ENCODE measurements at regions not wholly inside any gene's neighbourhood (a gene's known extent, or its start where the extent isn't known, plus 50 kb on each side); places are given as distances from the start of the nearest gene placed in this dataset.

- Histone ChIP-seq H3K4me3 (no peak overlapping the region), H3K36me3 (no peaks in the 10 kb centered on the region), H3K27me3 (no peaks in the 10 kb centered on the region), H3K9me3 (no peaks in the 10 kb centered on the region), H3K27ac (no peak overlapping the region), H3K4me1 (no peaks in the 10 kb centered on the region)
- TF ChIP-seq CTCF (IDR thresholded peaks at IDR 0.05) = no peak
- no peak for DNase-seq (ENCODE audit: low spot score)
Observed at GRCh38 chr12:90166012-90166411, 457.4 kb upstream of the ATP2B1 start.

- Histone ChIP-seq H3K27ac (no peak overlapping the region), H3K27me3 (no peaks in the 10 kb centered on the region), H3K4me1 (no peaks in the 10 kb centered on the region), H3K9me3 (no peaks in the 10 kb centered on the region), H3K36me3 (no peaks in the 10 kb centered on the region), H3K4me3 (no peak overlapping the region)
- no peak for TF ChIP-seq CTCF (IDR thresholded peaks at IDR 0.05)
- no peak for DNase-seq (ENCODE audit: low spot score)
Observed at GRCh38 chr12:90163975-90164374, 455.3 kb upstream of the ATP2B1 start.

GRCh38 chr12:90153827-90154226 is 445.2 kb upstream of the ATP2B1 start:
- DNase-seq (ENCODE audit: low spot score) = no peak
- Histone ChIP-seq H3K27ac (no peak overlapping the region), H3K4me3 (no peak overlapping the region), H3K27me3 (no peaks in the 10 kb centered on the region), H3K9me3 (no peaks in the 10 kb centered on the region), H3K36me3 (no peaks in the 10 kb centered on the region), H3K4me1 (no peaks in the 10 kb centered on the region)
- no peak for TF ChIP-seq CTCF (IDR thresholded peaks at IDR 0.05)

GRCh38 chr12:90152897-90153624 is 444.4 kb upstream of the ATP2B1 start:
- Histone ChIP-seq H3K4me3 (no peak overlapping the region), H3K36me3 (no peaks in the 10 kb centered on the region), H3K9me3 (no peaks in the 10 kb centered on the region), H3K4me1 (no peaks in the 10 kb centered on the region), H3K27ac (no peak overlapping the region), H3K27me3 (no peaks in the 10 kb centered on the region)
- TF ChIP-seq CTCF (IDR thresholded peaks at IDR 0.05) = no peak
- DNase-seq (ENCODE audit: low spot score) = no peak

GRCh38 chr12:90151491-90152015 is 442.9 kb upstream of the ATP2B1 start:
- Histone ChIP-seq H3K36me3 (no peaks in the 10 kb centered on the region), H3K27ac (no peak overlapping the region), H3K9me3 (no peaks in the 10 kb centered on the region), H3K4me3 (no peak overlapping the region), H3K27me3 (no peaks in the 10 kb centered on the region), H3K4me1 (no peaks in the 10 kb centered on the region)
- no peak for TF ChIP-seq CTCF (IDR thresholded peaks at IDR 0.05)
- DNase-seq (ENCODE audit: low spot score) = no peak

GRCh38 chr12:90149453-90149852 is 440.8 kb upstream of the ATP2B1 start:
- no peak overlapping the region for H3K4me3 ChIP-seq
- no peaks in the 10 kb centered on the region for H3K4me1 ChIP-seq
- no peaks in the 10 kb centered on the region for H3K36me3 ChIP-seq
- no peak for DNase-seq (ENCODE audit: low spot score)
- no peaks in the 10 kb centered on the region for H3K27me3 ChIP-seq
- TF ChIP-seq CTCF (IDR thresholded peaks at IDR 0.05) = no peak
- no peak overlapping the region for H3K27ac ChIP-seq
- no peaks in the 10 kb centered on the region for H3K9me3 ChIP-seq

All from right atrium auricular region (tissue), 2 donors.